ENCODE measurements at regions not wholly inside any gene's neighbourhood (a gene's known extent, or its start where the extent isn't known, plus 50 kb on each side); places are given as distances from the start of the nearest gene placed in this dataset.

- 73 to 76% methylated on average over 1 of the region's 1 CpG for WGBS, 2 donors
- no peak for DNase-seq (ENCODE audit: low spot score in 2 of 2)
- intact Hi-C loops (cut with DNase I; ENCODE audit: low total_unique reads), result no loop called here
- no peak for TF ChIP-seq POLR2A (IDR thresholded peaks at IDR 0.05)
- TF ChIP-seq, protein P1, sequence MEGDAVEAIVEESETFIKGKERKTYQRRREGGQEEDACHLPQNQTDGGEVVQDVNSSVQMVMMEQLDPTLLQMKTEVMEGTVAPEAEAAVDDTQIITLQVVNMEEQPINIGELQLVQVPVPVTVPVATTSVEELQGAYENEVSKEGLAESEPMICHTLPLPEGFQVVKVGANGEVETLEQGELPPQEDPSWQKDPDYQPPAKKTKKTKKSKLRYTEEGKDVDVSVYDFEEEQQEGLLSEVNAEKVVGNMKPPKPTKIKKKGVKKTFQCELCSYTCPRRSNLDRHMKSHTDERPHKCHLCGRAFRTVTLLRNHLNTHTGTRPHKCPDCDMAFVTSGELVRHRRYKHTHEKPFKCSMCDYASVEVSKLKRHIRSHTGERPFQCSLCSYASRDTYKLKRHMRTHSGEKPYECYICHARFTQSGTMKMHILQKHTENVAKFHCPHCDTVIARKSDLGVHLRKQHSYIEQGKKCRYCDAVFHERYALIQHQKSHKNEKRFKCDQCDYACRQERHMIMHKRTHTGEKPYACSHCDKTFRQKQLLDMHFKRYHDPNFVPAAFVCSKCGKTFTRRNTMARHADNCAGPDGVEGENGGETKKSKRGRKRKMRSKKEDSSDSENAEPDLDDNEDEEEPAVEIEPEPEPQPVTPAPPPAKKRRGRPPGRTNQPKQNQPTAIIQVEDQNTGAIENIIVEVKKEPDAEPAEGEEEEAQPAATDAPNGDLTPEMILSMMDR (IDR thresholded peaks at IDR 0.05), result no peak
- no peak overlapping the region for H3K4me3 ChIP-seq (ENCODE audit: low read depth, poor library complexity, severe bottlenecking)
These were observed 122.1 kb upstream of the TMEM108 start for GRCh38 chr3:132916096-132916495.

GRCh38 chr3:132912416-132912753, 125.8 kb upstream of the TMEM108 start:
- intact Hi-C loops (cut with DNase I; ENCODE audit: low total_unique reads), result no loop called here
- WGBS, 2 donors, result 88 to 95% methylated on average over 3 of the region's 3 CpGs
- TF ChIP-seq, protein P1 (IDR thresholded peaks at IDR 0.05), result no peak
- no peak for TF ChIP-seq POLR2A (IDR thresholded peaks at IDR 0.05)
- no peak for DNase-seq (ENCODE audit: low spot score in 2 of 2)
- H3K4me3 ChIP-seq (ENCODE audit: low read depth, poor library complexity, severe bottlenecking), result no peak overlapping the region

DNA sequence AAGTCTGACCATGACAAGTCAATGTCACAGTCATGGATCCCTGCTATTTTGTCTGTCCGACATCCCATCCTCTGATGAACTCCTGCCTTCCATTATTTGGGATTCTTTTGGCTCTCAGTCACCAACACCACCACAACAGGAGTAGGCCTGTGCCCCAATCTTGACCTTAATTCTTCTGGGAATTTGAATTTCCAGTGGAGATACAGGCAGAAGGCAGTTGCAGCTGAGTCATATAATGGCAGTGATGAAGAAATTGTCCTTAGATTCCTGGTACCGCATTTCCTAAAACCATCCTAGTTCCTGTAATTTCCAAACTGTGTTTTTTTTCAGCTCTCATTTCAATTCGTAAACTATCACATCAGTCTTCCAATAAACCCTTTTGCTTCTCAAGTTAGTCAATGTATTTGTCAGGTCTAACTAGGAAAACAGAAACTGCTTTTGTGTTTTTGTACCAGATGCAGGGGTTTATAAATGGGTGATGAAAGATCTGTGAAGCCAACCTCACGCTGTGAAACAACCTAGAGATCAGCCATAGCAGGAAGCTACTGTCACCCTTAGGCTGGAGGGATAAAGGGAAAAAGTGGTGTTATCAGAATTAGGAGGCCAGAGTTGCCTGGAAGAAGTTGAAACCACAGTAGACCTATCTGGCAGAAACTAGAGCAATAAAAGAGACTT, 126.3 kb upstream of the TMEM108 start:
- 74 to 75% methylated on average over 4 of the region's 4 CpGs for WGBS, 2 donors
- no peak for DNase-seq (ENCODE audit: low spot score in 2 of 2)
- intact Hi-C loops (cut with DNase I; ENCODE audit: low total_unique reads), result no loop called here
- no peak overlapping the region for H3K4me3 ChIP-seq (ENCODE audit: low read depth, poor library complexity, severe bottlenecking)
- TF ChIP-seq POLR2A (IDR thresholded peaks at IDR 0.05), result no peak

- TF ChIP-seq, protein P1 (IDR thresholded peaks at IDR 0.05), result no peak
- TF ChIP-seq POLR2A (IDR thresholded peaks at IDR 0.05), result no peak
- H3K4me3 ChIP-seq (ENCODE audit: low read depth, poor library complexity, severe bottlenecking), result no peak overlapping the region
- intact Hi-C loops (cut with DNase I; ENCODE audit: low total_unique reads), result no loop called here
- DNase-seq (ENCODE audit: low spot score in 2 of 2), result no peak
- 90 to 96% methylated on average over 7 to 10 of the region's 10 CpGs for WGBS, 2 donors
These were observed 130.9 kb upstream of the TMEM108 start for GRCh38 chr3:132907293-132907692.

- no peak overlapping the region for H3K4me3 ChIP-seq (ENCODE audit: low read depth, poor library complexity, severe bottlenecking)
- DNase-seq (ENCODE audit: low spot score in 2 of 2), result no peak
- intact Hi-C loops (cut with DNase I; ENCODE audit: low total_unique reads), result no loop called here
- TF ChIP-seq, protein P1 (IDR thresholded peaks at IDR 0.05), result no peak
- TF ChIP-seq POLR2A (IDR thresholded peaks at IDR 0.05), result no peak
These were observed 137.7 kb upstream of the TMEM108 start for GRCh38 chr3:132900481-132900880.

- no peak overlapping the region for H3K4me3 ChIP-seq (ENCODE audit: low read depth, poor library complexity, severe bottlenecking)
- intact Hi-C loops (cut with DNase I; ENCODE audit: low total_unique reads), result no loop called here
- TF ChIP-seq, protein P1 (IDR thresholded peaks at IDR 0.05), result no peak
- TF ChIP-seq POLR2A (IDR thresholded peaks at IDR 0.05), result no peak
- 52 to 58% methylated on average over 5 of the region's 5 CpGs for WGBS, 2 donors
- no peak for DNase-seq (ENCODE audit: low spot score in 2 of 2)
These were observed 140.1 kb upstream of the TMEM108 start for GRCh38 chr3:132898141-132898540.

Measured in lower leg skin (tissue), 4 donors.